H9 (cell line): ENCODE measurements at regions not wholly inside any gene's neighbourhood (a gene's known extent, or its start where the extent isn't known, plus 50 kb on each side); places are given as distances from the start of the nearest gene placed in this dataset.

Experiments used
- DNase-seq: peaks from one replicate; pipeline ENCODE4 v3.0.0-alpha.2; 2017
- H2AFZ ChIP-seq: one replicate; pipeline ENCODE4 v1.6.1; 2013; ENCODE audit warnings: mild to moderate bottlenecking, low read length, control low read depth, moderate library complexity
- H2AK5ac ChIP-seq: 2 replicates; pipeline ENCODE4 v1.6.1; 2013; ENCODE audit warnings: low read length, control low read depth, mixed read lengths; ENCODE audit not compliant: insufficient read length
- H2BK120ac ChIP-seq: one replicate; pipeline ENCODE4 v1.6.1; 2013; ENCODE audit warnings: low read depth, mild to moderate bottlenecking, low read length, control low read depth, inconsistent platforms; ENCODE audit not compliant: poor library complexity, severe bottlenecking
- H2BK12ac ChIP-seq: 2 replicates; pipeline ENCODE4 v1.6.1; 2013; ENCODE audit warnings: low read length, control low read depth, mixed read lengths, low read depth; ENCODE audit not compliant: insufficient read length
- H2BK15ac ChIP-seq: 2 replicates; pipeline ENCODE4 v1.6.1; 2013; ENCODE audit warnings: low read depth, low read length, control low read depth
- H2BK20ac ChIP-seq: one replicate; pipeline ENCODE4 v1.6.1; 2013; ENCODE audit warnings: low read depth, mild to moderate bottlenecking, low read length, control low read depth, inconsistent platforms; ENCODE audit not compliant: poor library complexity, severe bottlenecking
- H2BK5ac ChIP-seq: 2 replicates; pipeline ENCODE4 v1.6.1; 2013; ENCODE audit warnings: low read length, control low read depth, mixed read lengths; ENCODE audit not compliant: insufficient read length
- H3K14ac ChIP-seq: 2 replicates; pipeline ENCODE4 v1.6.1; 2013; ENCODE audit warnings: low read length, control low read depth; ENCODE audit not compliant: insufficient read depth
- H3K18ac ChIP-seq: 2 replicates; pipeline ENCODE4 v1.6.1; 2013; ENCODE audit warnings: low read depth, mild to moderate bottlenecking, mixed read lengths, low read length, control low read depth; ENCODE audit not compliant: insufficient read length
- H3K23ac ChIP-seq: 2 replicates; pipeline ENCODE4 v1.6.1; 2013; ENCODE audit warnings: low read length, control low read depth, mixed read lengths, low read depth; ENCODE audit not compliant: insufficient read length
- H3K23me2 ChIP-seq: 2 replicates; pipeline ENCODE4 v1.6.1; 2013; ENCODE audit warnings: low read depth, mild to moderate bottlenecking, mixed read lengths, low read length, control low read depth; ENCODE audit not compliant: insufficient read length, poor library complexity, severe bottlenecking
- H3K27ac ChIP-seq: 2 replicates; pipeline ENCODE4 v1.5.1; 2013; ENCODE audit warnings: low read length, control low read depth, mixed read lengths, low read depth; ENCODE audit not compliant: insufficient read length
- H3K27me3 ChIP-seq: 2 replicates; pipeline ENCODE4 v1.6.1; 2013; ENCODE audit warnings: low read length, control low read depth, inconsistent platforms; ENCODE audit not compliant: insufficient read depth
- H3K4ac ChIP-seq: 2 replicates; pipeline ENCODE4 v1.6.1; 2013; ENCODE audit warnings: low read depth, mild to moderate bottlenecking, control low read depth, inconsistent platforms, low read length, moderate library complexity
- H3K4me1 ChIP-seq: 2 replicates; pipeline ENCODE4 v1.6.1; 2013; ENCODE audit warnings: low read length, control low read depth, inconsistent platforms; ENCODE audit not compliant: insufficient read depth
- H3K4me2 ChIP-seq: 2 replicates; pipeline ENCODE4 v1.6.1; 2013; ENCODE audit warnings: low read length, control low read depth, mixed read lengths; ENCODE audit not compliant: insufficient read length, insufficient read depth
- H3K56ac ChIP-seq: 2 replicates; pipeline ENCODE4 v1.6.1; 2013; ENCODE audit warnings: low read depth, mild to moderate bottlenecking, mixed read lengths, low read length, control low read depth; ENCODE audit not compliant: insufficient read length
- H3K79me1 ChIP-seq: 2 replicates; pipeline ENCODE4 v1.6.1; 2013; ENCODE audit warnings: low read depth, mild to moderate bottlenecking, moderate library complexity, low read length, control low read depth, inconsistent platforms; ENCODE audit not compliant: insufficient read depth, poor library complexity, severe bottlenecking
- H3K79me2 ChIP-seq: 2 replicates; pipeline ENCODE4 v1.6.1; 2013; ENCODE audit warnings: low read length, control low read depth, inconsistent platforms; ENCODE audit not compliant: insufficient read depth
- H3K9ac ChIP-seq: 2 replicates; pipeline ENCODE4 v1.6.1; 2013; ENCODE audit warnings: low read length, control low read depth, mixed read lengths; ENCODE audit not compliant: insufficient read length; ENCODE audit errors: extremely low read depth
- H3K9me3 ChIP-seq: one replicate; pipeline ENCODE4 v1.6.1; 2013; ENCODE audit warnings: low read depth, low read length, inconsistent platforms; ENCODE audit not compliant: control insufficient read depth
- H3T11ph ChIP-seq: one replicate; pipeline ENCODE4 v1.6.1; 2013; ENCODE audit warnings: mild to moderate bottlenecking, low read length, control low read depth, inconsistent platforms
- H4K20me1 ChIP-seq: one replicate; pipeline ENCODE4 v1.6.1; 2013; ENCODE audit not compliant: control insufficient read depth, insufficient read length, insufficient read depth
- H4K5ac ChIP-seq: 2 replicates; pipeline ENCODE4 v1.6.1; 2013; ENCODE audit warnings: low read depth, mild to moderate bottlenecking, mixed read lengths, low read length, control low read depth; ENCODE audit not compliant: insufficient read length
- H4K8ac ChIP-seq: replicated peaks from 2 replicates; pipeline ENCODE4 v1.6.1; 2013; ENCODE audit warnings: low read length, control low read depth, mixed read lengths, low read depth; ENCODE audit not compliant: insufficient read length
- H4K91ac ChIP-seq: 2 replicates; pipeline ENCODE4 v1.6.1; 2013; ENCODE audit warnings: low read depth, mild to moderate bottlenecking, moderate library complexity, mixed read lengths, low read length, control low read depth; ENCODE audit not compliant: insufficient read length
- H3K27ac Mint-ChIP-seq, 3 experiments: 2 replicates in 2 of 3; 3 replicates in 1 of 3; pipeline ENCODE4 v1.8.0; 2020 to 2021; ENCODE audit warnings: mixed read lengths in 3 of 3, mild to moderate bottlenecking in 1 of 3, moderate library complexity in 1 of 3
- H3K27me3 Mint-ChIP-seq: 2 replicates; pipeline ENCODE4 v1.8.0; 2021; ENCODE audit warnings: low read depth, mild to moderate bottlenecking, moderate library complexity, mixed read lengths
- H3K36me3 Mint-ChIP-seq, 3 experiments: 2 replicates in 2 of 3; 3 replicates in 1 of 3; pipeline ENCODE4 v1.8.0; 2020 to 2021; ENCODE audit warnings: low read depth in 3 of 3, mixed read lengths in 3 of 3; ENCODE audit not compliant: insufficient read depth in 1 of 3
- H3K4me1 Mint-ChIP-seq, 2 experiments: 2 replicates each; pipeline ENCODE4 v1.8.0; 2020; ENCODE audit warnings: mixed read lengths in 2 of 2
- H3K4me3 Mint-ChIP-seq, 2 experiments: 2 replicates in 1 of 2; 3 replicates in 1 of 2; pipeline ENCODE4 v1.8.0; 2020 to 2021; ENCODE audit warnings: mild to moderate bottlenecking in 2 of 2, mixed read lengths in 2 of 2, moderate library complexity in 1 of 2
- H3K9me3 Mint-ChIP-seq, 2 experiments: 2 replicates in 1 of 2; 3 replicates in 1 of 2; pipeline ENCODE4 v1.8.0; 2020; ENCODE audit warnings: mild to moderate bottlenecking in 2 of 2, mixed read lengths in 2 of 2, moderate library complexity in 1 of 2
- CTCF ChIP-seq: fragments of 200-600 bp; sonication (generic); conservative IDR thresholded peaks from 3 replicates; pipeline ENCODE4 v1.8.0; 2021; ENCODE audit warnings: antibody characterized with exemption, mild to moderate bottlenecking
- WGBS: extraction: QIAGEN DNeasy Blood & Tissue Kit; methylation state at CpG from one replicate; pipeline ENCODE4 v1.1.7; 2013; ENCODE audit warnings: missing lambda C conversion rate, low lambda C conversion rate, mixed read lengths; ENCODE audit not compliant: insufficient read length; ENCODE audit errors: extremely low coverage; 5-methylcytosine and 5-hydroxymethylcytosine counted together

- Histone ChIP-seq H2BK12ac (no peak overlapping the region), H3K4me2 (peak overlapping the region; percentile 82), H3K14ac (no peak overlapping the region), H2AFZ (no peak overlapping the region), H4K91ac (no peak overlapping the region), H4K20me1 (peaks cover 2% of the 10 kb centered on the region), H2BK120ac (no peak overlapping the region), H3T11ph (no peak overlapping the region), H2BK5ac (no peak overlapping the region), H3K23me2 (peaks cover 6% of the 10 kb centered on the region), H3K9ac (no peak overlapping the region), H2BK15ac (no peak overlapping the region), H2AK5ac (no peak overlapping the region), H4K5ac (no peak overlapping the region), H3K79me1 (no peaks in the 10 kb centered on the region), H3K23ac (no peak overlapping the region), H3K27ac (no peak overlapping the region), H3K27me3 (peaks cover 71% of the 10 kb centered on the region), H3K18ac (no peak overlapping the region), H3K9me3 (no peaks in the 10 kb centered on the region), H3K4ac (no peak overlapping the region), H3K79me2 (no peaks in the 10 kb centered on the region), H4K8ac (no peak overlapping the region), H3K56ac (no peak overlapping the region), H3K4me1 (peaks cover 4% of the 10 kb centered on the region), H2BK20ac (no peak overlapping the region)
- Mint-ChIP-seq H3K4me1 (peaks cover 28 to 40% of the 10 kb centered on the region in 2 experiments), H3K27ac (no peak overlapping the region), H3K36me3 (no peaks in the 10 kb centered on the region), H3K9me3 (peaks cover 5 to 8% of the 10 kb centered on the region in 2 experiments; a peak in 2 of 5 replicates), H3K27me3 (peaks cover 99% of the 10 kb centered on the region), H3K4me3 (peak overlapping the region; percentile 62 to 88)
- no peak for DNase-seq
- no CpG with 5 or more reads among the region's 13 CpGs for WGBS
- no peak for TF ChIP-seq CTCF
Measured at GRCh38 chr5:77852068-77852513, 76.0 kb upstream of the TBCA start.
